Pons (tissue), 1 donor: ENCODE measurements at regions not wholly inside any gene's neighbourhood (a gene's known extent, or its start where the extent isn't known, plus 50 kb on each side); places are given as distances from the start of the nearest gene placed in this dataset.

ENCODE experiments used
- DNase-seq: peaks from one replicate; pipeline ENCODE4 v3.0.0-alpha.2; 2016; ENCODE audit warnings: low spot score

GRCh38 chr3:83895892-83896291 is 1062.9 kb upstream of the CADM2 start:
- no peak for DNase-seq

- DNase-seq = no peak
These were observed 1055.8 kb upstream of the CADM2 start for GRCh38 chr3:83902787-83903533.

GRCh38 chr3:83913381-83913780 is 1045.4 kb upstream of the CADM2 start:
- no peak for DNase-seq

- no peak for DNase-seq
These were observed 1032.5 kb upstream of the CADM2 start for GRCh38 chr3:83926291-83926690.

GRCh38 chr3:83928391-83928790 is 1030.4 kb upstream of the CADM2 start:
- no peak for DNase-seq

GRCh38 chr3:83928903-83929302 is 1029.9 kb upstream of the CADM2 start:
- DNase-seq = no peak

GRCh38 chr3:83934192-83935021 is 1024.4 kb upstream of the CADM2 start:
- DNase-seq = no peak

- DNase-seq = no peak
These were observed 1020.3 kb upstream of the CADM2 start for GRCh38 chr3:83938491-83938890.

GRCh38 chr3:83941990-83942745 is 1016.6 kb upstream of the CADM2 start:
- DNase-seq = no peak

GRCh38 chr3:83946049-83946448 is 1012.7 kb upstream of the CADM2 start:
- DNase-seq = no peak

- no peak for DNase-seq
These were observed 1012.2 kb upstream of the CADM2 start for GRCh38 chr3:83946554-83946953.

GRCh38 chr3:83948771-83949170 is 1010.0 kb upstream of the CADM2 start:
- DNase-seq = no peak

GRCh38 chr3:83953417-83954089 is 1005.2 kb upstream of the CADM2 start:
- DNase-seq = peak; percentile 14

GRCh38 chr3:83956431-83956830 is 1002.4 kb upstream of the CADM2 start:
- peak; percentile 28 for DNase-seq

- no peak for DNase-seq
These were observed 990.4 kb upstream of the CADM2 start for GRCh38 chr3:83968356-83968755.

- DNase-seq = no peak
These were observed 987.1 kb upstream of the CADM2 start for GRCh38 chr3:83971666-83972065.

- DNase-seq = no peak
These were observed 950.2 kb upstream of the CADM2 start for GRCh38 chr3:84008623-84009022.

- DNase-seq = no peak
These were observed 934.9 kb upstream of the CADM2 start for GRCh38 chr3:84023842-84024241.

- DNase-seq = no peak
These were observed 919.7 kb upstream of the CADM2 start for GRCh38 chr3:84039099-84039498.

GRCh38 chr3:84042399-84043106 is 916.2 kb upstream of the CADM2 start:
- no peak for DNase-seq

GRCh38 chr3:84066915-84067314 is 891.9 kb upstream of the CADM2 start:
- no peak for DNase-seq
